SK-N-SH (cell line): ENCODE measurements at regions not wholly inside any gene's neighbourhood (a gene's known extent, or its start where the extent isn't known, plus 50 kb on each side); places are given as distances from the start of the nearest gene placed in this dataset.

Experiments used
- CTCF ChIA-PET: fragments of 300-600, 350-600 bp; formaldehyde crosslinking; extraction: SDS; loops from one replicate; lab custom pipeline; 2021; lab: Yijun Ruan, JAX
- POLR2A ChIA-PET: fragments of 350-600 bp; sonication (Branson Sonifier 250); formaldehyde crosslinking; extraction: SDS; loops from one replicate; lab custom pipeline; 2020; ENCODE audit warnings: antibody characterized with exemption, inconsistent platforms; lab: Yijun Ruan, JAX
- DNase-seq: peaks from one replicate; pipeline ENCODE4 v3.0.0; 2012
- H2AFZ ChIP-seq: fragments of 200-600 bp; sonication (generic); 2 replicates; pipeline ENCODE4 v1.8.1; 2016; ENCODE audit warnings: antibody characterized with exemption, mild to moderate bottlenecking, low read depth
- H3F3A ChIP-seq: fragments of 200-600 bp; sonication (generic); replicated peaks from 2 replicates; pipeline ENCODE3; 2016; ENCODE audit warnings: antibody characterized with exemption, mild to moderate bottlenecking; ENCODE audit not compliant: insufficient read depth
- H3K27ac ChIP-seq, 2 experiments: fragments of 200-500 bp in 1 of 2; fragments of 200-600 bp in 1 of 2; sonication (Bioruptor generic) in 1 of 2; sonication (generic), shearing (Covaris generic) in 1 of 2; 2 replicates each; pipeline versions ENCODE4 v1.5.1 to v1.6.1; 2014 to 2016; ENCODE audit warnings: low read depth in 2 of 2, inconsistent platforms in 1 of 2, low read length in 1 of 2, mild to moderate bottlenecking in 1 of 2, mixed read lengths in 1 of 2
- H3K27me3 ChIP-seq: fragments of 200-600 bp; sonication (generic), shearing (Covaris generic); 2 replicates; pipeline ENCODE4 v1.6.1; 2016; ENCODE audit warnings: mixed run types; ENCODE audit not compliant: insufficient read depth
- H3K36me3 ChIP-seq, 2 experiments: fragments of 200-500 bp in 1 of 2; fragments of 200-600 bp in 1 of 2; sonication (Bioruptor generic) in 1 of 2; sonication (generic) in 1 of 2; replicated peaks in 1 of 2; 2 replicates each; pipeline versions ENCODE3 to v1.5.1; 2014 to 2016; ENCODE audit warnings: low read length in 1 of 2, mild to moderate bottlenecking in 1 of 2; ENCODE audit not compliant: insufficient read depth in 2 of 2, control insufficient read depth in 1 of 2
- H3K4me1 ChIP-seq, 2 experiments: fragments of 200-500 bp in 1 of 2; fragments of 200-600 bp in 1 of 2; sonication (Bioruptor generic) in 1 of 2; sonication (generic), shearing (Covaris generic) in 1 of 2; 2 replicates each; pipeline versions ENCODE4 v1.5.1 to v1.6.1; 2014 to 2016; ENCODE audit warnings: low read depth in 1 of 2, low read length in 1 of 2, mixed run types in 1 of 2; ENCODE audit not compliant: insufficient read depth in 2 of 2, control insufficient read depth in 1 of 2
- H3K4me2 ChIP-seq: fragments of 200-600 bp; sonication (generic), shearing (Covaris generic); 2 replicates; pipeline ENCODE4 v1.6.1; 2017; ENCODE audit warnings: mixed run types
- H3K4me3 ChIP-seq, 2 experiments: fragments of 200-500 bp in 1 of 2; fragments of 200-600 bp in 1 of 2; sonication (Bioruptor generic) in 1 of 2; sonication (generic), shearing (Covaris generic) in 1 of 2; 2 replicates each; pipeline versions ENCODE4 v1.5.1 to v1.8.1; 2014 to 2016; ENCODE audit warnings: low read depth in 2 of 2, inconsistent platforms in 1 of 2, low read length in 1 of 2, mild to moderate bottlenecking in 1 of 2, mixed read lengths in 1 of 2, moderate library complexity in 1 of 2
- H3K79me2 ChIP-seq: fragments of 200-600 bp; sonication (generic); 2 replicates; pipeline ENCODE4 v1.8.1; 2017; ENCODE audit warnings: mild to moderate bottlenecking; ENCODE audit not compliant: insufficient read depth
- H3K9ac ChIP-seq: fragments of 200-600 bp; sonication (generic); 2 replicates; pipeline ENCODE4 v1.6.1; 2017; ENCODE audit warnings: mixed run types
- H3K9me2 ChIP-seq: fragments of 200-600 bp; sonication (generic); 2 replicates; pipeline ENCODE4 v1.6.1; 2017; ENCODE audit warnings: mixed run types
- H3K9me3 ChIP-seq: fragments of 200-600 bp; sonication (generic); 2 replicates; pipeline ENCODE4 v1.6.1; 2017; ENCODE audit warnings: mixed run types, mild to moderate bottlenecking, moderate library complexity
- H4K20me1 ChIP-seq: fragments of 200-600 bp; sonication (generic); 2 replicates; pipeline ENCODE4 v1.6.1; 2017; ENCODE audit warnings: mild to moderate bottlenecking, mixed run types; ENCODE audit not compliant: insufficient read depth
- CHD2 ChIP-seq: fragments of 150-350 bp; IDR thresholded peaks from 2 replicates; pipeline ENCODE4 v1.6.1; 2018; ENCODE audit warnings: low read length; ENCODE audit not compliant: partially characterized antibody
- CTCF ChIP-seq: fragments of 200-600 bp; sonication (generic); IDR thresholded peaks from 2 replicates; pipeline ENCODE4 v1.6.1; 2017; ENCODE audit warnings: antibody characterized with exemption, mild to moderate bottlenecking, moderate library complexity
- EP300 ChIP-seq, 2 experiments: IDR thresholded peaks; 2 replicates each; pipeline versions ENCODE4 v1.4.0 to v1.6.1; 2012; ENCODE audit warnings: borderline replicate concordance in 1 of 2, low read depth in 1 of 2, low read length in 1 of 2
- FOSL2 ChIP-seq: IDR thresholded peaks from 2 replicates; pipeline ENCODE4 v1.4.0; 2012; ENCODE audit warnings: low read depth, mild to moderate bottlenecking, moderate library complexity, borderline replicate concordance
- GATA2 ChIP-seq: sonication (generic); formaldehyde crosslinking; IDR thresholded peaks from 2 replicates; pipeline ENCODE4 v1.5.0; 2020; ENCODE audit warnings: mild to moderate bottlenecking, missing genetic modification reagents
- IRF3 ChIP-seq: fragments of 150-350 bp; IDR thresholded peaks from 2 replicates; pipeline ENCODE4 v1.6.1; 2016; ENCODE audit warnings: mild to moderate bottlenecking, low read depth, low read length
- POLR2AphosphoS5 ChIP-seq: IDR thresholded peaks from 2 replicates; pipeline ENCODE4 v1.6.1; 2012; ENCODE audit warnings: low read depth, low read length
- SMC3 ChIP-seq: IDR thresholded peaks from 2 replicates; pipeline ENCODE4 v1.6.1; 2012; ENCODE audit warnings: low read depth, low read length, improper control_type of control experiment
- TAF1 ChIP-seq: IDR thresholded peaks from 2 replicates; pipeline ENCODE4 v1.6.1; 2012; ENCODE audit warnings: low read depth, mild to moderate bottlenecking, low read length, moderate library complexity, borderline replicate concordance
- USF2 ChIP-seq: fragments of 150-350 bp; IDR thresholded peaks from 2 replicates; pipeline ENCODE4 v1.6.1; 2017; ENCODE audit warnings: antibody characterized with exemption, low read length, low read depth, borderline replicate concordance
- ZBTB33 ChIP-seq: IDR thresholded peaks from 2 replicates; pipeline ENCODE4 v1.4.0; 2012; ENCODE audit warnings: low read depth, borderline replicate concordance
- WGBS: methylation state at CpG from one replicate; pipeline ENCODE4 v1.1.6; 2017; ENCODE audit warnings: low lambda C conversion rate; 5-methylcytosine and 5-hydroxymethylcytosine counted together

GRCh38 chr10:88067737-88068136 is 204.3 kb downstream of the PTEN start (continued):
- no peak for TF ChIP-seq CTCF
- no peak for TF ChIP-seq GATA2

- no peak for DNase-seq
- Histone ChIP-seq H3K79me2 (no peaks in the 10 kb centered on the region), H3F3A (no peaks in the 10 kb centered on the region), H3K4me3 (no peak overlapping the region), H3K9ac (no peak overlapping the region), H3K36me3 (no peaks in the 10 kb centered on the region), H3K4me1 (peaks cover 0 to 30% of the 10 kb centered on the region in 2 experiments; a peak in 2 of 4 replicates), H3K27ac (no peak overlapping the region), H2AFZ (no peak overlapping the region), H3K4me2 (no peak overlapping the region), H3K27me3 (no peaks in the 10 kb centered on the region), H3K9me2 (no peaks in the 10 kb centered on the region), H3K9me3 (no peaks in the 10 kb centered on the region), H4K20me1 (no peaks in the 10 kb centered on the region)
- POLR2A ChIA-PET = no interaction called here
- CTCF ChIA-PET = interaction anchor here (2.0 kb wide), 1 partner anchor 319 kb away, joined by 4 read pairs; no protein-coding TSS in a partner anchor
- 86% methylated on average over 4 of the region's 4 CpGs for WGBS
- no peak for TF ChIP-seq IRF3
Measured at GRCh38 chr10:88069338-88069737, 205.9 kb downstream of the PTEN start.

GRCh38 chr10:88070080-88070880 is 206.9 kb downstream of the PTEN start:
- H3K4me3 ChIP-seq = no peak overlapping the region
- H3K27me3 ChIP-seq = no peaks in the 10 kb centered on the region
- H3K9ac ChIP-seq = no peak overlapping the region
- H4K20me1 ChIP-seq = no peaks in the 10 kb centered on the region
- H3K79me2 ChIP-seq = no peaks in the 10 kb centered on the region
- 70% methylated on average over 10 of the region's 10 CpGs for WGBS
- H2AFZ ChIP-seq = no peak overlapping the region
- no peak for DNase-seq
- peaks cover 0 to 23% of the 10 kb centered on the region in 2 experiments; a peak in 2 of 4 replicates for H3K4me1 ChIP-seq
- H3K9me3 ChIP-seq = no peaks in the 10 kb centered on the region
- no peak overlapping the region for H3K27ac ChIP-seq
- no peaks in the 10 kb centered on the region for H3K36me3 ChIP-seq
- ChIA-PET POLR2A (no interaction called here), CTCF (no interaction called here)
- H3K4me2 ChIP-seq = no peak overlapping the region
- TF ChIP-seq POLR2AphosphoS5 (no peak), ZBTB33 (no peak), EP300 (IDR thresholded peaks at IDR 0.05; ENCODE audit: borderline replicate concordance in 1 of 2, low read depth in 1 of 2, low read length in 1 of 2) (no peak), FOSL2 (no peak), USF2 (no peak), TAF1 (no peak), SMC3 (no peak), CHD2 (no peak)
- no peaks in the 10 kb centered on the region for H3K9me2 ChIP-seq
- H3F3A ChIP-seq = no peaks in the 10 kb centered on the region
